H1 (cell line): ENCODE measurements at regions not wholly inside any gene's neighbourhood (a gene's known extent, or its start where the extent isn't known, plus 50 kb on each side); places are given as distances from the start of the nearest gene placed in this dataset.

Source experiments
- BRCA1 ChIP-seq: IDR thresholded peaks from 2 replicates; pipeline ENCODE4 v1.6.1; 2012; ENCODE audit warnings: low read depth, low read length, improper control_type of control experiment
- EZH2 ChIP-seq: fragments of 200-600 bp; sonication (generic); IDR thresholded peaks from 2 replicates; pipeline ENCODE4 v1.7.1; 2012; ENCODE audit warnings: low read depth, mild to moderate bottlenecking, moderate library complexity, low read length, inconsistent platforms; ENCODE audit not compliant: severe bottlenecking
- GABPA ChIP-seq: IDR thresholded peaks from 2 replicates; pipeline ENCODE4 v1.6.1; 2011; ENCODE audit warnings: mild to moderate bottlenecking, low read length, moderate library complexity, borderline replicate concordance; ENCODE audit not compliant: insufficient read depth
- KDM1A ChIP-seq: fragments of 200-600, 300-600 bp; sonication (generic); IDR thresholded peaks from 2 replicates; pipeline ENCODE4 v1.7.1; 2016; ENCODE audit warnings: mild to moderate bottlenecking, low read length, borderline replicate concordance
- POLR2A ChIP-seq, 2 experiments: IDR thresholded peaks; 1 replicate in 1 of 2; 2 replicates in 1 of 2; pipeline ENCODE4 v1.6.1; 2011; ENCODE audit warnings: low read depth in 2 of 2, low read length in 2 of 2, mild to moderate bottlenecking in 2 of 2; ENCODE audit errors: control extremely low read depth in 1 of 2
- SIN3A ChIP-seq, 2 experiments: IDR thresholded peaks in 1 of 2; conservative IDR thresholded peaks in 1 of 2; 2 replicates each; pipeline ENCODE4 v1.6.1; 2011 to 2012; ENCODE audit warnings: low read length in 2 of 2, improper control_type of control experiment in 1 of 2, low read depth in 1 of 2, mild to moderate bottlenecking in 1 of 2
- TF ChIP-seq, protein P1 (sequence below), 3 experiments: IDR thresholded peaks; 1 replicate in 2 of 3; 2 replicates in 1 of 3; pipeline versions ENCODE4 v1.5.1 to v1.6.1; 2011; ENCODE audit warnings: low read length in 3 of 3, mild to moderate bottlenecking in 3 of 3, inconsistent platforms in 2 of 3, low read depth in 1 of 3, moderate library complexity in 1 of 3; ENCODE audit not compliant: insufficient read depth in 1 of 3; ENCODE audit errors: control extremely low read depth in 1 of 3

DNA sequence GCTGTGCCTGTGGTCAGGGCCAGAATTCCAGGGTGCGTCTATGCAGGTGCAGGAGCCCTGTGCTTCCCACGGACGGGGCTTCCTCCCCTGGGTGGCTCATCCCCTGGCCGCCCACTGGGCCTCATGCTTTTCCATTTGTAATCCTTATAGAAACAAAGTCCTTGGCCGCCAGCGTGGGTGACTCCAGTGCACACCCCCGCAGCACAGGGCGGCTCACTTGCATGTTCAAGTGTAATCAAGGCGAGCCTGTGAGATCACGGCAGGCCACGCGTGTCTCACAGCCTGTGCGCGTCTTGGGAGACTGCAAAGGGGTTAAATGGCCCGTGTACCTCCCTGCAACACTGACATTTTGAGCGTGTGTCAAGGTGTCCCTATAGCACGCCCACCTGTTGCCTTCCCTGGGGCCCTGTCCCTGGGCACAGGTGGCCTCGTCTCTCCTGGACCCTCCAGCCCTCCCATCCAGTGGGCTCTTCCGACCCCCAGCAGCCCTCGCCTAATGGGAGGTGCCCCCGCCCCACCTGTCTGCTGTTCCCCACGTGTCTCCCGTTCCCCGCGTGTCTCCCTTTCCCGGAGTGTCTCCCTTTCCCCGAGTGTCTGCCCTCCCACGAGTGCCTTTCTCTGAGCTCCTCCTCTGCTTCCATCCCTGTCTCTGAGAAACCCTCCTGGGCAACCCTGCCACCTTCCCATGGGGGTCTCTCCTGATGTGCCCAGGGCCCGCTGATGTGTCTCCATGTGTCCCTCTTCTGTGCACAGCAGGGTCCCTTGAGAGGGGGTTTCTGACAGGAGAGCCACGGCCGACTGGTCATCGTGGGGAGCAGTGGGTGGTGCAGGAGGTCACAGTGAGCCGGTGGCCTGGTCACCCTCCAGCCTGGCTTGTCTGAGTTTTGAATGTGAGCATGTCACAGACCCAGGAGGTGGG, 1215.3 kb downstream of the BRD1 start:
- no peak for TF ChIP-seq EZH2
- TF ChIP-seq POLR2A (IDR thresholded peaks at IDR 0.05; ENCODE audit: control extremely low read depth in 1 of 2, low read depth in 2 of 2, low read length in 2 of 2): no peak
- no peak for TF ChIP-seq KDM1A
- no peak for TF ChIP-seq SIN3A (conservative IDR thresholded peaks at IDR 0.05 in 1 of 2, IDR thresholded peaks at IDR 0.05 in 1 of 2; ENCODE audit: low read depth in 1 of 2, low read length in 2 of 2)
- TF ChIP-seq, protein P1, sequence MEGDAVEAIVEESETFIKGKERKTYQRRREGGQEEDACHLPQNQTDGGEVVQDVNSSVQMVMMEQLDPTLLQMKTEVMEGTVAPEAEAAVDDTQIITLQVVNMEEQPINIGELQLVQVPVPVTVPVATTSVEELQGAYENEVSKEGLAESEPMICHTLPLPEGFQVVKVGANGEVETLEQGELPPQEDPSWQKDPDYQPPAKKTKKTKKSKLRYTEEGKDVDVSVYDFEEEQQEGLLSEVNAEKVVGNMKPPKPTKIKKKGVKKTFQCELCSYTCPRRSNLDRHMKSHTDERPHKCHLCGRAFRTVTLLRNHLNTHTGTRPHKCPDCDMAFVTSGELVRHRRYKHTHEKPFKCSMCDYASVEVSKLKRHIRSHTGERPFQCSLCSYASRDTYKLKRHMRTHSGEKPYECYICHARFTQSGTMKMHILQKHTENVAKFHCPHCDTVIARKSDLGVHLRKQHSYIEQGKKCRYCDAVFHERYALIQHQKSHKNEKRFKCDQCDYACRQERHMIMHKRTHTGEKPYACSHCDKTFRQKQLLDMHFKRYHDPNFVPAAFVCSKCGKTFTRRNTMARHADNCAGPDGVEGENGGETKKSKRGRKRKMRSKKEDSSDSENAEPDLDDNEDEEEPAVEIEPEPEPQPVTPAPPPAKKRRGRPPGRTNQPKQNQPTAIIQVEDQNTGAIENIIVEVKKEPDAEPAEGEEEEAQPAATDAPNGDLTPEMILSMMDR (IDR thresholded peaks at IDR 0.05; ENCODE audit: control extremely low read depth in 1 of 3, insufficient read depth in 1 of 3, low read depth in 1 of 3, low read length in 3 of 3): no peak
- no peak for TF ChIP-seq GABPA
- no peak for TF ChIP-seq BRCA1
